Uterus (tissue), 2 donors: ENCODE measurements at regions not wholly inside any gene's neighbourhood (a gene's known extent, or its start where the extent isn't known, plus 50 kb on each side); places are given as distances from the start of the nearest gene placed in this dataset.

Experiments
- POLR2A ChIP-seq, 2 donors: fragments of 450-650 bp; IDR thresholded peaks; one replicate each; pipeline ENCODE4 v1.6.1; 2016; ENCODE audit warnings: antibody characterized with exemption in 2 of 2, mild to moderate bottlenecking in 1 of 2, moderate library complexity in 1 of 2
- TF ChIP-seq, protein P1 (sequence below), 4 experiments: fragments of 200-600 bp in 2 of 4; fragments of 450-650 bp in 2 of 4; sonication (generic) in 2 of 4; IDR thresholded peaks; one replicate each; pipeline ENCODE4 v1.5.1; 2016 to 2019; ENCODE audit warnings: antibody characterized with exemption in 4 of 4, mild to moderate bottlenecking in 2 of 4, moderate library complexity in 1 of 4

GRCh38 chr1:217240656-217241055, 390.2 kb downstream of the GPATCH2 start:
- TF ChIP-seq, protein P1, sequence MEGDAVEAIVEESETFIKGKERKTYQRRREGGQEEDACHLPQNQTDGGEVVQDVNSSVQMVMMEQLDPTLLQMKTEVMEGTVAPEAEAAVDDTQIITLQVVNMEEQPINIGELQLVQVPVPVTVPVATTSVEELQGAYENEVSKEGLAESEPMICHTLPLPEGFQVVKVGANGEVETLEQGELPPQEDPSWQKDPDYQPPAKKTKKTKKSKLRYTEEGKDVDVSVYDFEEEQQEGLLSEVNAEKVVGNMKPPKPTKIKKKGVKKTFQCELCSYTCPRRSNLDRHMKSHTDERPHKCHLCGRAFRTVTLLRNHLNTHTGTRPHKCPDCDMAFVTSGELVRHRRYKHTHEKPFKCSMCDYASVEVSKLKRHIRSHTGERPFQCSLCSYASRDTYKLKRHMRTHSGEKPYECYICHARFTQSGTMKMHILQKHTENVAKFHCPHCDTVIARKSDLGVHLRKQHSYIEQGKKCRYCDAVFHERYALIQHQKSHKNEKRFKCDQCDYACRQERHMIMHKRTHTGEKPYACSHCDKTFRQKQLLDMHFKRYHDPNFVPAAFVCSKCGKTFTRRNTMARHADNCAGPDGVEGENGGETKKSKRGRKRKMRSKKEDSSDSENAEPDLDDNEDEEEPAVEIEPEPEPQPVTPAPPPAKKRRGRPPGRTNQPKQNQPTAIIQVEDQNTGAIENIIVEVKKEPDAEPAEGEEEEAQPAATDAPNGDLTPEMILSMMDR (IDR thresholded peaks at IDR 0.05) = no peak
- no peak for TF ChIP-seq POLR2A (IDR thresholded peaks at IDR 0.05)
